Activated CD4-positive, alpha-beta T cell treated with anti-CD3 and anti-CD28 coated beads, Interleukin-2, amount 10 ng/mL, durations not matched to agents 24 days and 14 days (primary cell): ENCODE measurements at regions not wholly inside any gene's neighbourhood (a gene's known extent, or its start where the extent isn't known, plus 50 kb on each side); places are given as distances from the start of the nearest gene placed in this dataset.

Source experiments
- DNase-seq: peaks from one replicate; pipeline ENCODE4 v3.0.0; 2022
- H3K27ac Mint-ChIP-seq: one replicate; pipeline ENCODE4 v1.8.0; 2022; ENCODE audit warnings: mild to moderate bottlenecking, mixed read lengths
- H3K27me3 Mint-ChIP-seq: one replicate; pipeline ENCODE4 v1.8.0; 2022; ENCODE audit warnings: mixed read lengths
- H3K36me3 Mint-ChIP-seq: one replicate; pipeline ENCODE4 v1.8.0; 2022; ENCODE audit warnings: low read depth, mild to moderate bottlenecking, mixed read lengths
- H3K4me1 Mint-ChIP-seq: one replicate; pipeline ENCODE4 v1.8.0; 2021; ENCODE audit warnings: mixed read lengths
- H3K4me3 Mint-ChIP-seq: one replicate; pipeline ENCODE4 v1.8.0; 2022; ENCODE audit warnings: mild to moderate bottlenecking, moderate library complexity, mixed read lengths
- H3K9me3 Mint-ChIP-seq: one replicate; pipeline ENCODE4 v1.8.0; 2021; ENCODE audit warnings: mixed read lengths
- intact Hi-C: fragments of 100-400 bp; cut with micrococcal nuclease; formaldehyde crosslinking; loops from one replicate; pipeline ENCODE4 v1.15.1; 2023

- intact Hi-C loops: no loop called here
- no peak for DNase-seq
- H3K27me3 Mint-ChIP-seq: no peaks in the 10 kb centered on the region
- no peak overlapping the region for H3K4me3 Mint-ChIP-seq
- H3K27ac Mint-ChIP-seq: no peak overlapping the region
- no peaks in the 10 kb centered on the region for H3K9me3 Mint-ChIP-seq
- H3K4me1 Mint-ChIP-seq: no peaks in the 10 kb centered on the region
- no peaks in the 10 kb centered on the region for H3K36me3 Mint-ChIP-seq
These were observed 86.7 kb upstream of the UQCRFS1 start for GRCh38 chr19:29299416-29300380.

- H3K4me1 Mint-ChIP-seq: no peaks in the 10 kb centered on the region
- no peak for DNase-seq
- intact Hi-C loops: no loop called here
- H3K36me3 Mint-ChIP-seq: no peaks in the 10 kb centered on the region
- no peak overlapping the region for H3K4me3 Mint-ChIP-seq
- H3K9me3 Mint-ChIP-seq: no peaks in the 10 kb centered on the region
- no peaks in the 10 kb centered on the region for H3K27me3 Mint-ChIP-seq
- no peak overlapping the region for H3K27ac Mint-ChIP-seq
These were observed 89.3 kb upstream of the UQCRFS1 start for GRCh38 chr19:29302002-29302928.

- no peak for DNase-seq
- intact Hi-C loops: no loop called here
- Mint-ChIP-seq H3K27me3 (no peaks in the 10 kb centered on the region), H3K4me1 (no peaks in the 10 kb centered on the region), H3K9me3 (no peaks in the 10 kb centered on the region), H3K4me3 (no peak overlapping the region), H3K36me3 (no peaks in the 10 kb centered on the region), H3K27ac (no peak overlapping the region)
These were observed 90.2 kb upstream of the UQCRFS1 start for GRCh38 chr19:29303069-29303718.

- H3K27me3 Mint-ChIP-seq: peaks cover 1% of the 10 kb centered on the region
- no peaks in the 10 kb centered on the region for H3K9me3 Mint-ChIP-seq
- intact Hi-C loops: no loop called here
These were observed 90.8 kb upstream of the UQCRFS1 start for GRCh38 chr19:29303719-29304090.

DNA sequence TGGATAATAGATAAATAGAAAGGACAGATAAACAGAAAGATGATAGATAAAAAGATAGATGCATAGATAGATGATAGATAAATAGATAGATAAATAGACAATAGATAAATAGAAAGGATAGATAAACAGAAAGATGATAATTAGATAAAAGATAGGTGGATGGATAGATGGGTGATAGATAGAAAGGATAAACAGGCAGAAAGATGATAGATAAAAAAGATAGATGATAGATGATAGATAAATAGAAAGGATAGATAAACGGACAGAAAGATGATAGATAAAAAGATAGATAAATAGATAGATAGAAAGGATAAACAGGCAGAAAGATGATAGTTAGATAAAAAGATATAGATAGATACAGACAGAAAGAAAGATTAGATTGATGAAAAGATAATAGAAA, 92.3 kb upstream of the UQCRFS1 start:
- Mint-ChIP-seq H3K27me3 (peaks cover 1% of the 10 kb centered on the region), H3K9me3 (no peaks in the 10 kb centered on the region), H3K36me3 (no peaks in the 10 kb centered on the region), H3K4me1 (no peaks in the 10 kb centered on the region), H3K27ac (no peak overlapping the region), H3K4me3 (no peak overlapping the region)
- intact Hi-C loops: no loop called here
- no peak for DNase-seq

More at GRCh38 chr19:29303719-29304090, 90.8 kb upstream of the UQCRFS1 start:
- Mint-ChIP-seq H3K36me3 (no peaks in the 10 kb centered on the region), H3K4me3 (no peak overlapping the region), H3K27ac (no peak overlapping the region), H3K4me1 (no peaks in the 10 kb centered on the region)
- no peak for DNase-seq

DNA sequence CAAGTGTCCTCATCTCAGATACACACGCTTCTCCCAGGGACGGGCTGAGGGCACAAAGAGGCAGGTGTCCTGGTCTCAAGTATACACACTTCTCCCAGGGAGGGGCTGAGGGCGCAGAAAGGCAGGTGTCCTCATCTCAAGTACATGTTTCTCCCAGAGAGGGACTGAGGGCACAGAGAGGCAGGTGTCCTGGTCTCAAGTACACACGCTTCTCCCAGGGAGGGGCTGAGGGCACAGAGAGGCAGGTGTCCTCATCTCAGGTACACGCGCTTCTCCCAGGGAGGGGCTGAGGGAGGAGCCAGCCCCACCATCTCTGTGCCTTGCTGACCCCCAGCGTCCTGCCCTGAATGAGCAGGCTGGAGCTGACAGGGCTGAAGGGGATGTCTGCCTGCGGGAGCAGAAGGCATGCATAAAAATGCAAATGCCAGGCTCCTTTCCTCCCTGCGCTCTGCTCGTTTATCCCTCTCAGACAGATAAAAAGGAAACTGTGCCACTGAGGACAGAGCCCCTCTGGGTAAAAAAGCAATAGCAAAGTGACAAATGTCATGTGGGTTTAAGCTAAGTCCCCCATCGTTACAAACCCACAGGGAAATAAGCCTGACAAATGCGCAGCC, 96.1 kb upstream of the UQCRFS1 start:
- DNase-seq: no peak
- no peaks in the 10 kb centered on the region for H3K36me3 Mint-ChIP-seq
- no peak overlapping the region for H3K27ac Mint-ChIP-seq
- peaks cover 1% of the 10 kb centered on the region for H3K27me3 Mint-ChIP-seq
- H3K9me3 Mint-ChIP-seq: no peaks in the 10 kb centered on the region
- no peak overlapping the region for H3K4me3 Mint-ChIP-seq
- intact Hi-C loops: no loop called here
- no peaks in the 10 kb centered on the region for H3K4me1 Mint-ChIP-seq

DNA sequence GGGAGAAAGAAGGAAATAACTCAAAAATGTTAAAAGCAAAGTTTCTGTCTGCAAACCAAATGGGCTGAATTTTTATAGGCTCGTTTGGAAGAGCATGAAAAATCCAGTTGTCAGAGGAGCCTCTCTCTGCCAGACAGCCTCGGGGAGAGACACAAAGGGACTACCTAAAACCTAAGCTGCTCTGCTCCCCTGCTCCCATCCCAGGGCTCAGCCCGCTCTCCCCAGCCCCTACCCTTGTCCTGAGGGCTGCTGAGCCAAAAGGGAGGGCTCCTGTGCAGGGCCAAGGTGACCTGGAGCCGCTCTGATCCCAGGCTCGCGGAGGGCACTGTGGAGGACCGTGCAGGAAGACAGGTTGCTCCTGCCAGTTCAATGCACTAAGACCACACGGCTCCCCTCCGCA, 96.7 kb upstream of the UQCRFS1 start:
- Mint-ChIP-seq H3K36me3 (no peaks in the 10 kb centered on the region), H3K27ac (no peak overlapping the region), H3K9me3 (no peaks in the 10 kb centered on the region), H3K27me3 (peaks cover 1% of the 10 kb centered on the region), H3K4me3 (no peak overlapping the region), H3K4me1 (no peaks in the 10 kb centered on the region)
- no peak for DNase-seq
- intact Hi-C loops: no loop called here

- no peaks in the 10 kb centered on the region for H3K9me3 Mint-ChIP-seq
- peaks cover 1% of the 10 kb centered on the region for H3K27me3 Mint-ChIP-seq
These were observed 98.3 kb upstream of the UQCRFS1 start for GRCh38 chr19:29311191-29311790.

GRCh38 chr19:29315556-29316190, 102.7 kb upstream of the UQCRFS1 start:
- H3K4me3 Mint-ChIP-seq: no peak overlapping the region
- H3K4me1 Mint-ChIP-seq: no peaks in the 10 kb centered on the region
- no peak for DNase-seq
- no peaks in the 10 kb centered on the region for H3K9me3 Mint-ChIP-seq
- H3K27me3 Mint-ChIP-seq: no peaks in the 10 kb centered on the region
- H3K36me3 Mint-ChIP-seq: no peaks in the 10 kb centered on the region
- intact Hi-C loops: no loop called here
- H3K27ac Mint-ChIP-seq: no peak overlapping the region

More at GRCh38 chr19:29311191-29311790, 98.3 kb upstream of the UQCRFS1 start:
- H3K36me3 Mint-ChIP-seq: no peaks in the 10 kb centered on the region
- H3K27ac Mint-ChIP-seq: no peak overlapping the region
- H3K4me3 Mint-ChIP-seq: no peak overlapping the region
- no peaks in the 10 kb centered on the region for H3K4me1 Mint-ChIP-seq
- intact Hi-C loops: no loop called here
- no peak for DNase-seq

GRCh38 chr19:29318581-29318980, 105.6 kb upstream of the UQCRFS1 start:
- no peaks in the 10 kb centered on the region for H3K9me3 Mint-ChIP-seq
- DNase-seq: no peak
- intact Hi-C loops: no loop called here
- H3K4me3 Mint-ChIP-seq: no peak overlapping the region
- H3K4me1 Mint-ChIP-seq: no peaks in the 10 kb centered on the region
- no peaks in the 10 kb centered on the region for H3K36me3 Mint-ChIP-seq
- no peak overlapping the region for H3K27ac Mint-ChIP-seq
- H3K27me3 Mint-ChIP-seq: no peaks in the 10 kb centered on the region

GRCh38 chr19:29320086-29320485, 107.1 kb upstream of the UQCRFS1 start:
- H3K27me3 Mint-ChIP-seq: no peaks in the 10 kb centered on the region
- no peak overlapping the region for H3K4me3 Mint-ChIP-seq
- intact Hi-C loops: no loop called here
- no peak overlapping the region for H3K27ac Mint-ChIP-seq
- no peak for DNase-seq
- H3K36me3 Mint-ChIP-seq: no peaks in the 10 kb centered on the region
- H3K4me1 Mint-ChIP-seq: no peaks in the 10 kb centered on the region
- no peaks in the 10 kb centered on the region for H3K9me3 Mint-ChIP-seq

GRCh38 chr19:29320618-29321017, 107.7 kb upstream of the UQCRFS1 start:
- no peaks in the 10 kb centered on the region for H3K4me1 Mint-ChIP-seq
- no peaks in the 10 kb centered on the region for H3K9me3 Mint-ChIP-seq
- H3K27me3 Mint-ChIP-seq: no peaks in the 10 kb centered on the region
- H3K27ac Mint-ChIP-seq: no peak overlapping the region
- intact Hi-C loops: no loop called here
- H3K36me3 Mint-ChIP-seq: no peaks in the 10 kb centered on the region
- DNase-seq: no peak
- no peak overlapping the region for H3K4me3 Mint-ChIP-seq

DNA sequence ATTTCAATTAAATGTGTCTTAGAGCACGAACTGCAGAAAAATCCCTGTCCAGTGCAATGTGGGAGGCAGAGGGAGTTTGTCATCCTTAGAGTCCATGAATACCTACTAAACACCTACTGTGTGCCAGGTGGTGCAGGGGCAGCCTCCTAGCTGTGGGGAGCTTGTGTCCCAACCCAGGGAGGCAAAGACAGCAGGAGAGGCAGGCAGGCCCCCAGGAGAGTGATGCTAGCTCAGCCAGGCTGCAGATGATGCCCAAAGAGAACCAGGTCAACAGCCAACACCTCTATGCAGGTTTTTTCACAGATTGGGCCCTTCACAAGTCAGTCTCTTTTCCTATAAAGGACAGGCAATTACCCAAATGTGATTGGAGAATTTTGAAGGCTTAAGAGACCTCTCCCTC, 108.2 kb upstream of the UQCRFS1 start:
- Mint-ChIP-seq H3K27me3 (no peaks in the 10 kb centered on the region), H3K9me3 (no peaks in the 10 kb centered on the region), H3K4me3 (no peak overlapping the region), H3K4me1 (no peaks in the 10 kb centered on the region), H3K36me3 (no peaks in the 10 kb centered on the region), H3K27ac (no peak overlapping the region)
- intact Hi-C loops: no loop called here
- no peak for DNase-seq
